NCI-H345 treated with DMSO at 0.1 percent for 48 hours (cell line): ENCODE measurements at regions not wholly inside any gene's neighbourhood (a gene's known extent, or its start where the extent isn't known, plus 50 kb on each side); places are given as distances from the start of the nearest gene placed in this dataset.

Source experiments
- DNase-seq: peaks from one replicate; lab custom pipeline; 2025; ENCODE audit not compliant: unreplicated experiment; lab: John Stamatoyannopoulos, UW

DNA sequence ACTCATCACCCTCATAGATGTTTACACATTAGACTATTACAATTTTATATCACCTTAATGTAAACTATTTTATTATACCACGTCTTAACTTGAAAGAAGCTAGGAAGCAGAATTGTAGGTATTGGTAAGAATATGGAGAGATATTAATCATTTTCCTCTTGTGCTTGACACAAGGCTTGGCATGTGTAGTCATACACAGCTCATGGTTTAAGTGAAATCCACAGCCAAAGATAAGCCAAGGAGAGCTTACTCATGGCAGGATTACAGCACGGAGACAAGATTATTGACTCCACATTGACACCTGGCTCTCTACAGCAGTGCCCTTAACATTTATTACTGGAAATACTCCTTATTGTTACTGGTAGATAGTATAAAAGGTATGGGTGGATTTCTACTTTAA, 68.4 kb upstream of the ADGRL4 start:
- DNase-seq, result no peak

DNA sequence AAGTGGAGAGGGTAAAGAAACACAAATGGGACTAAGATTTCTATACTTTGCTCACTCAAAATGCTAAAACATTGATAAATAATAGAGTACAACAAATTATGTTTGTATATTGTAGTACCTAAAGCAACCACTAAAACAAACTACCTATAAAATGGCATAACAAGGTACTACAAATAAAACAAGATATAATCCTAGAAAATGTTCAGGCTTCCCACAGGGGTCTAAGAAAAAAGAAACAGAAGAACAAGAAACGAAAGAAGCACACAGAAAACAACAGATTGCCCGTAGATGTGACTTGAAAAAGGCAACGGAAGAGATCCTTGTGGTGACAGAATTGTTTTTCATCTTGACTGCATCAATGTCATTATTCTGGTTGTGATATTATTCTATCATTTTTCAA, 63.3 kb upstream of the ADGRL4 start:
- DNase-seq, result no peak

DNA sequence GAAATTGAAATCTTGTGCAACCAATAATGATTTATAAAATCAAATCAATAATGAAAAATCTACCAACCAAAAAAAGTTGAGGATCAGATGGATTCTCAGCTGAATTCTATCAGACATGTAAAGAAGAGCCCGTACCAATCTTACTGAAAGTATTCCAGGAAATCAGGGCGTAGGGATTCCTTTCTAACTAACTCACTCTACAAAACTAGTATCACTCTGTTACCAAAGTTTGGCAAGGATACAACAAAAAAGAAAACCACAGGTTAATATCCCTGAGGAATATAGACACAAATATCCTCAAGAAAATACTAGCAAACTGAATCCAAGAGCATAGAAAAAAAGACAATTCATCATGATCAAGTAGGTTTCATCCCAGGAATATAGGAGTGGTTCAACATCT, 52.8 kb upstream of the ADGRL4 start:
- DNase-seq, result no peak
